Activated gamma-delta T cell treated with Interleukin-2 at 50 U/mL for 16 hours (primary cell): ENCODE measurements at regions not wholly inside any gene's neighbourhood (a gene's known extent, or its start where the extent isn't known, plus 50 kb on each side); places are given as distances from the start of the nearest gene placed in this dataset.

ENCODE experiments used
- DNase-seq: peaks from one replicate; pipeline ENCODE4 v3.0.0-alpha.2; 2020

DNA sequence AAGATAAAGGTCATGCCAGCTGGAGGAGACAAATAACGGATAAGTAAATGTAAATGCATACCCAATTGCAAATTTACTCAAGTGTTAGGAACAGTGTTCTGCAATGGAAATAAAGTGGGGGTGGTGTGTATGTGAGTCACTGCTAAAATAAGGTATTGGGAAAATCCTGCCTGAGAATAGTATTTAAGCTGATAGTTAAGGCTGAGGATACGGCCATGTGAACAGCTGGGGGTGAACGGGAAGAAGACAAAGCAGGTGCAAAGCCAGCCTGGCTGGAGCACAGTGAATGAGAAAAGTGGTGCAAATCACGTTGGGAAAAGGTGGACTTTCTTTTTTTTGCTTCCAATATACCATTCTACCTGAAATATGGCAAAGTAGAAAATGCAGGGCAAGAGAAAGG, 242.4 kb upstream of the SLC10A2 start:
- DNase-seq, result no peak

DNA sequence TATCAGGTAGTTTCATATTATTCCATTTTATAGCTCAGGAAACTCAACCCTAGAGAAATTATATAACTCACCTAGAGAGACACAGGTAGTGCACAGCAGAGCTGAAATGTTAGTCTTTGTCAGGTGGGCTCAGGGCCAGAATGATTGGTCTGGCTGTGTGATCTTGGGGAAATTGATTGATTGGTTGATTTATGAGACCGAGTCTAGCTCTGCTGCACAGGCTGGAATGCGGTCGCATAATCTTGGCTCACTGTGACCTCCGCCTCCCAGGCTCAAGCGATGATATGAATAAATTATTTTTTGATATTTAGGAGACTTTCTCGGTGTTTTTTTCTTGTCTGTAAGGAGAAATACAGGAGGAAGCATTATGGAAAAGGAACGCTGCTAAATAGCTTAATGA, 239.9 kb upstream of the SLC10A2 start:
- DNase-seq, result no peak

DNA sequence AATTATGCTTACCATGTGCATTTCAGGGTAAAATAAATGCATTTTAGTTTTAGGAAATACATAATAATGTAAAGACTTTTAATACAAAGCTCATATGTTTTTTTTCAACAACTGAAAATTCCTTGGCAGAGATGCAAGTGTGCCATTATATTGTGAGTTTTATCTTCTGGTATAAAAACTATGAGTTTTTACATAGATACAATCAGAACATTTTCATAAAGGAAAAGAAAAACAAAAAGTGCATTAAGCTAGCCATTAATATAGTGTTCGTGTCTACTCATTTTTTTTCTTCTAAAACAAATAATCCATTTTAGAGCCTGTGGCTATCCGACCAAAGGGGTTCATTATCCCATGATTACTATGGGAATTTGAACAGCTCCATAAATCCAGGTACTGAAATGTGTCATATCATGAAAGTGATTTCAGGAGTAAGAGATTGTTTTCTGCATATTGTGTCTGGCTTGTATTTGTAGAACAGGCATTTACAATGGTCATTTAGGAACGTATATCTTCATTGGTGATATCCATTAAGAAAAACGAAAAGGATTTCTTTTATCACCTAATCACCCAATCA, 236.9 kb upstream of the SLC10A2 start:
- no peak for DNase-seq

DNA sequence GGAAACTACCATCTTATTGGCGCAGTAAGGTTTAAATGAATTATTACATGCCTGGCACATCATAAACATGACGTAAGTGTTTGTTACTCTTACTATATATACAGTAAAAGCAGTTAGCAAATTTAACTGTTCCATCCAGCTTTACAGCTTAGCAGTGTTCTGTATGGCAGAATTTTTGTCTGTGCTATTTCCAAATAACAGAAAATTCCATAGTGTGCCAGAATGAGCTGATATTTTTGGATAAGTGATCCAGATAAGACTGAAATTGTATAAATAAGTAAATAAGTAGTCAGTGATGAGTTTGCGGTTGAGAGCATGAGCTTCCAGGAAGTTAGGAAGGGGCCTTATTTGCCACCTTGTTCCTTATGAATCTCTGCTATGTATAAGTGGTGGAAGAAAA, 236.5 kb upstream of the SLC10A2 start:
- no peak for DNase-seq

DNA sequence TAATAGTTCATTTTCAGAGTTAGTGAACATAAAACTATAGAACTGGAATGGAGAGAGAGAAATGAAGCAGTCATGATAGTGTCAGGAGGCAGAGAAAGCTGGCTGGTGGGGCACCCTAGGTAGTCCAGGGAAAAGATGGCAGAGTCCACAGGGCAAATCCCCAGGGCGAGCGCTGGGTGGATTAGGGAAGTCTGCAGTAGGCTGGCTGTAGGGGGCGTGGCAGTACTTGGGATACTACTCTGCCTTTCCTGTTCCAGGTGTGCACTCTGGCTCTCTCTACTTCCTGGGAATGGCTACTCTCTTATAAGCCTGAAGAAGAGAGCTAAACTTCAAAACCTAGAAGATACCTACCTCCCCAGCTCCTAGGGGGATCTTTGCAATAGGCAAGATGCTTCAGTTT, 232.9 kb upstream of the SLC10A2 start:
- no peak for DNase-seq

DNA sequence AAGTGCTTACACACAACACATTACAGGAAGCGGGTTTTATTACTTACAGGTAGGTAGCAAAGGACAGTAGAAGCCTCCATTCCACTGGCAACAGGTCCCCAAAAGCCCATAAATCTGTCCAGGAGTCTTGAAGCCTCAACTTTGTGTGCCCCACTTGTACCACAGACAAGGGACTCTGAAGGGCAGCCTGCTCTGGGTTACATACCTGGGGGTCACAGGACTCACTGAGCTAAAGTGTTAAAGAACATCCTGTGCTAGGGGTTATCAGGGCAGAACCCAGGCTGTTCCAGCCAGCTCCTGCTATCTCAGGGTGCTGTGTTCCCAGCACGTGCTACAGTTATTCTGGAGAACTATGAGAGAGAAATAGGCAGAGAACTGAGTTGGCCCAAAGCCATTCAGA, 230.9 kb upstream of the SLC10A2 start:
- DNase-seq, result no peak

DNA sequence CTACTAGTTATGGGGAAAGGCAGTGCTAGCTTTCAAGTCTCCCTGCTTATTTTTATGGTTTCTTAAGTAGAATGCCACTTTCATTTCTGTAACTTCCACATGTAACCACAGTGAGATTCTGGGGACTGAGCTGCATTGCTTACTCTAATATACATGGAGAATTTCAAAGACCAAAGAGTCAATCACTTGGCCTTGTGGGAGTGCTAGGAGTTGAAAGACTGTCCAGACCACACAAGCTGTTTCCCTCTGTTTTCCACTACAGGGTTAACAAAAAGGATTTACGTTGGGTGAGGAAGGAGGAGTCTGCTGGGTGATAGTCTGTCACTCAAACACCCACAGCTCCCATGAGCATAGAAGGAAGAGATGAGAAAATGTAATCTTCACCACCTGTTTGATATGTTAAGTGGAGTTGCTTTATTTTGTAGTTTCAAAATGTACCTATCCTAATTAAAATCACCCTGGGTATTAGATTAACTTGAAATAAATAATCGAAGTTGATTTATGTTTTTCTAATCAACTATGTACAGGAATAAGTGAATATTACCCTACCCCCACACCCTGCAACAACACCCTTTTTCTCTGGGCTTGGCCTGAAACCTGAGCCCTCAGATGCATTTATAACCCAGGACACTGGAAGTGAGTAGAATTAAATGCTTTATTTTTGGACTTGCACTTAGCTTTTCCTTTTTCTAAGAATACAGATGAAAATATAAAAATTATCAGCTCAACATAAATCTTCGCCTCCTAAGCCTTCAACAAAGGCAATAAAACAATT, 225.8 kb upstream of the SLC10A2 start:
- DNase-seq, result no peak

DNA sequence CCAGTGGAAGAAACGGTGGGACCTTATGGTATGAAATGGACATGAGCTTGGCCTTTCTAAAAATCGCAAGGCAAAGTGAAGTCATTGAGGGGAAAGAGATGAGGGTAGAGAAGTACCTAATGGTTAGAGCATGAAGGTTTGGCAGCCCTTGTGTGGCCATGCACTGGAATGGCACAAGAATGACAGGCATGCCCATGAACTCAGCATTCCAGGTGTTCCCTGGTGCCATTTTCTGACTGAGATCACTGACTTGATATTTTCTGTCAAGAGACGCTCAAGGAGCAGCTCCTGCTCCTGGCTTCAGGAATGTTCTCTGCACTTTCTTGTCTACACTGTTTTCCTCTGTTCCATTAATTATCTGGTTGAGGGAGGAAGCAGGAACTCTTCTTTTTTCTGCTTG, 225.0 kb upstream of the SLC10A2 start:
- DNase-seq, result no peak

DNA sequence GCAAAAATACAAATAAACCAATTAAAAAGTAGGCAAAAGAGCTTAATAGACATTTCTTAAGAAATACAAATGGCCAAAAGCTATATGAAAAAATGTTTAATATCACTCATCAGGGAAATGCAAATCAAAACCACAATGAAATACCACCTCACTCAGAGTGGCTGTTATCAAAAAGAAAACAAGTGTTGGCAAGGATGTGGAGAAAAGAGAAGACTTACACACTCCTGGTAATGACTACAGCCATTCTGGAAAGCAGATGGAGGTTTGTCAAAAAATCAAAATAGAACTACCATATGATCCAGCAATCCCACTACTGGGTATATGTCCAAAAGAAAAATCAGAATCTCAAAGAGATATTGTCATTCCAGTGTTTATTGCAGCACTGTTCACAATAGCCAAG, 223.5 kb upstream of the SLC10A2 start:
- no peak for DNase-seq

DNA sequence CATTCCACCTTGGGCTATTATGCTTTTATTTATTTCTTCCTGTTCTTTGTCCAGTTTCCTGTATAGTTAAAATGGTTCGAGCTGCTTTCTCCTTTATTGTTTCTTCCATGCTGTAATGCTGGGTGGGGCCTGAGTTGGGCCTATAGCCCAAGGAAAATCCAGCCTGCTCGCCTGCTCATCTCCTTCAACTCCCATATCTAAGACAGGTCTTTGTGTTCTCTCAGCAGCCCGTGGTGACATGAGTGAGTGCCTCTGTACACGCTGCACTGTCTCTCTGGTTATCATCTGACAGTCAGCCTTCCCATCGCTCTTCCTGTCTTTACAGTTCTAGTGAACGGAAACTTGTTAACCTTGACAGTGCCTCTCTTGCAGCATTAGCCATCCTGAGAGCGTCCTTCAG, 221.9 kb upstream of the SLC10A2 start:
- no peak for DNase-seq

DNA sequence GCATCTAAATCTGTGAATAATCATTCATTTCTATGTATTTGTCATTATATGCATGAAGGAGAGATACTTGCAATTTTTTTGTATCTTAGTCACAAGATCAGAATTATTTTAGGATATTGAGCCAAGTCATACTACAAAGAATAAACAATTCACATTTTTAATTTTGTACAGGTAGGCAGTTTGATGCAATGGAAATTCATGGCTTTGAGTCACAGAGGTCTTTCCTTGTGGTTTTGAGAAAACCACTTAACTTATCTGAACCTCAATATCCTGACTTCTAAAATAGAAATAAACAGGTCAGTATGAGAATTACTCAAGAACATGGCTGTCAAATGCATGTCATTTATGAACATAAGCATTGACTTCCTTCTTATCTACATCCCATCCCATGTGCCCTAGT, 221.4 kb upstream of the SLC10A2 start:
- DNase-seq, result no peak

DNA sequence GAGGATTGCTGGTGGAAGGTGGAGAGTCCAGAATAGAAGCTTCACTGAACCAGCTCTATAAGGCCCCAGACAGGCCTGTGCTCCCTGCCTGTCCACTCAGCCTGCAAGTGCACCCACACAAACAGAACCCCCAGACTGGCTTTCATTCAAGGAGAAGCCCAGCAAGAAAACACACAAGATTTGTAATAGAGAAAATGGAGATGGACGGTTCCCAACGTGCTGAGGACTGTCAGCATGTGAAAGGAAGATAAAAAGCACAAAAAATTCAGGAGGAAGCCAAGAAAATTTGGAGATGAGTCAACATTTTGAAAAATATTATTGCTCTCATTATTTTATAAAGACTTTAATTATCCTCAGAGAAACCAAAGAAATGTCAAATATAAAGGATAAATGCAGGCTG, 218.2 kb upstream of the SLC10A2 start:
- DNase-seq, result no peak

DNA sequence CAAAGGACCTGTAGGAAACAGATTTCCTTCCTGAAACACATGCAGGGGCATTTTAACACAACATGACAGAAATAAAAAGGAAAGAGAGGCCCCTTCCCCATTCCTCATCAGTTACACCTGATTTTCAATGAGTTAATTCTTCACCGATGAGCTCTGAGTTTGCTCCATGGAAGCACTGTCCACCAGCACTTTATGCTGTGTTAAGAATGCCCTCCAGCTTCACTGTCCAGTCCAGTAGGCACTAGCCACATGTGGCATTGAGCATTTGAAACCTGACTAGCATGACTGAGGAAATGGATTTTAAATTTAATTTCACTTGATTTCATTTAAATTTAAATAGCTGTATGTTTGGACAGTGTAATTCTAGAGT, 217.2 kb upstream of the SLC10A2 start:
- no peak for DNase-seq

DNA sequence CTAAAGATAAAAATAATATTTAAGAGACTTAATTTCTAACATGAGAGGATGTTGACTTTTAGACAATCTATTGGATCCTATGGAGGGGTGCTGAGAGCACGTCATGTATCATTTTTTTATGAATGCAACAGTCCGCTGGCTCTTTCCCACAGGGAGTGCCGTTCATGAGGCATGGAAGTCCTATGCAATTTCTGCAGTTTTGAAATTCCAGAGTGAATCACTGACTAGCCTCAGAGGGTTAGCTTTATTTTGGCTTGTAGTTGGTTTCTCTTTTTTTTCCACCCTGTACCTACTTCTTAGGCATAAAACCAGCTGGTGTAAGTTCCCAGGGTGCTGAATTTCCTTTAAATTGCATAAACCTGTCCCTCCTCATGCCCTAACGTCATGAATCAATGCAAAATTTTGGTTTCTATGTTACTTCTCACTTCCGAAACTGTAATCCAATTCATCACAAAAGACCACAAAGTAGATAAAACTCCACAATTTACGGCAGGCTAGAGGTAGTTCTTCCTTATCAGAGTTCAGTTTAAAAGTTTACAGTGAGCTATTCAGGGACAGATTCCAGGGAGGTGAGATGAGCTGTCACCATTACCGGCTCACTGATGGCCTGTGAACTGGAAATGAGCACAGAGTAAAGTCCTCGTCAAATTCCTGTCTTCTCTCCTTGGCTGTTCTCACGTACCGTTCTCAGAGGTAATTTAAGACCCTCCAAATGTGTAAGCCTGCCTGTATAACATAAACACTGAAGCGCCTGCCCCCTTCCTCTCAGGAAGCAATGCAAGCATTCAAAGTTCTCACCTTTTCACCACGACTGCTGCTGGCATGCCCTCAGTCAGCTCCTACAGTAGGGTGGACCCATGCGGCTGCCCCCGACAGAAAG, 216.6 kb upstream of the SLC10A2 start:
- DNase-seq, result no peak

DNA sequence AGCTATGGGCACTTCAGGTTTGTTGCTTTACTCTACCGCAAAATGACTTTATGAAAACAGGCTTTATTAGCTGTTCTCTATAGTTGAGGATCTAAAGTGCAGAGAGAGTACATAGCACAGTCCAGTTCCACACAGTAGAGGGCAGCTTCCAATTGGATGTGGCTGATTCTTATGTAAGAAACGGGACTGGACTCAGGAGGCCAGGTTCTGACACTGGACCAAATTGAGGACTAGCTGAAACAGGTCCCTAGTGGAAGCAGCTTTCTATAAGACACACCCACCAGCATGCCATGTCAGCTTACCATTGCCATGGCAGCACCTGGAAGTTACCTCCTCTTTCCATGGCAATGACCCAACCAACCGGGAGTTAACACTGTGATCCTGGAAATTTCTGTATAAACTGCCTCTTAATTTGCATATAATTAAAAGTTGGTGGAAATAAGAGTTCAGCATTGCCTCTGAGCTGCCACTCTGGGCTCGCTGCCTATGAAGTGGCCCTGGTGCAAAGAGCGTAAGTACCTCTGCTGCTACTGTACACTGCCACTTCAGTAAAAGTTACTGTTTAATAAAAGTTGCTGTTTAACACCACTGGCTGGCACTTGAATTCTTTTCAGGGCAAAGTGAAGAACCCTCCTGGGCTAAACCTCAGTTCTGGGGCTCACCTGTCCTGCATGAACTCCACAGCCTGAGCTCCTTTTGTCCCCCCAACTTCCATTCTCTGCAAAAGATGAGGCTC, 211.9 kb upstream of the SLC10A2 start:
- DNase-seq, result no peak

DNA sequence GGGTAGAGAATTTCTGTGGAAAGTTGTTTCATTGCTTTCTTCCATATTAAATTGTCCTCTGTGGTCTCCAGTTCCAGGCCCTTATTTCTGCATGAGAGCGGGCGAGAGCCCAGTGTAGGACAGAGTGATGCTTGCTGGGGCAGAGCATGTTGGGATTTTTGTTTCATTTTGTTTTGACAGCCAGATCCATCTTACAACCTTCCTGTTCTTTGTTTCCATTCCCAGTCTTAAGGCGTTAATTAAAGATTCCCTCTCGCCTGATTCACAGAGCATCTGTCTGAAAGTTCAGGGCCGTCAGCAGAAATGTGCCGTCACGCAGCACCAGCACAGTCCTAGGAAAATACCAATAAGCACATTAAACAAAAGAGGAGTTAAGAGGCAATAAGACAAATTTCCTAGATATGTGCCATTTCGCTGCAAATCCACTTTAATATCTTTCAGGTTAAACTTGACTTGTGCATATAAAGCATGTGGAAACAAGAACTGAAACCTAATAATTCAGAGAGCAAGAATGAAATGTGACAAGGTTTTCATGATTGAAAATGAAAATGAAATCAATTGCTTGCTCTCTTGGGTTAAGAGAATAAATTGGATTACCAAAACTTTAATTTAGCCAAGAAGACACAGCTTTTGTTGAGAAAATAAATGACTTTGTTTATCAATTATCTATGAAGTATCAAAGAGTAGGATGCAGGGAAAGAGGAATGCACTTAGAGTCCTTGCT, 210.7 kb upstream of the SLC10A2 start:
- DNase-seq, result no peak

DNA sequence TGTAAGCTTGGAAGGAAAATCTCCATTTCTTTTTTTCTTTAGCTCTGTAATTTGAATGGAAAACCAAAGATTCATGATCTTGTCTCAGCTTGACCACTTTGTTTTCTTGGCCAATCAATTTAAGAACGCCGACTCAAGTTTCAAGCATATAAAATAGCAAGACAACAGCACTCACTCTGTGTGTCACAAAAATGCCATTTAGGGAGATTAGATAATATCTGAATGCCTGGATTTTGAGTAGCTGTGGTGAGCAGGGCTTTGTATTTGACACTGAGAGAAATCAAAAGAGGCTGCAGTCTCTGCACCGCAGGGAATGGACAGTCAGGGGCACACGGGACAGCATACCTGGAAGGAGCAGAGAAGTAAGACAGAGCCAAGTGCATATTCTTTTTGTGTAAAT, 209.5 kb upstream of the SLC10A2 start:
- DNase-seq, result no peak

DNA sequence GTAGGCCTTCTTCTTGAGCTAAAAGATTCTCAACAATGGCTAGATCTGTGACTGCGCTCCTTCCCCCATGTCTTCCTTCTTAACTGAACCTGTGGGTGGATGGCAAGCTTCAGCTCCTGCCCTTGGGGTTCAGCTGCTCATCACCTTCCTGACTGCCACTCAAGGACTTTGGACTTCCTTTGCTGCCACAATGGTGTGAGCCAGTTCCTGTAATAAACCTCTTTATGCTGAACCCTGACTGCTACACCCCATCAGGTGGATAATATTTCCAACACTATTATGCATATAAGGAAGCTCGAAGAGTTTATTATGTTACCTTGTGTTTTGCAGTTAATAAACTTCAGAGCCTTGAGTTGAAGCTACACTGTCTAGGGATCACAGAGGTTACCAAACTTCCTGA, 208.9 kb upstream of the SLC10A2 start:
- no peak for DNase-seq

DNA sequence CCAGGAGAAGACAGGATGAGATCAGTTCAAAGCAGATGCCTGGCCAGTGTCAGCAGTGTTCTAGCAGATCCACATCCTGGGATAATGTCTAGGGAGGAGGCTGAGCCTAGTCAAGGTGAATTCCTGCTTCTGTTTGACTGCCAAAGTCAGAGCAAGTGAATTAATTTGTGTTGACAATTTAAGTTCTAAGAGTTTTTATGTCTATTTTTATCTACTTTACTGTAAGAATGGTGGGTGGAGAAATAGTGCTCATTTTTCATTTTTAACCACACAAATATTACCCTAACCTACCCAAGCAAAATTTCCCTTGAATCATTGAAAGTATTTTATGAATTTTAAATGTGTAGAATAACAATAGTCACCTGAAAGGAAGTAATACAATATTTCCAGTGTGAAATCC, 207.6 kb upstream of the SLC10A2 start:
- DNase-seq, result no peak

DNA sequence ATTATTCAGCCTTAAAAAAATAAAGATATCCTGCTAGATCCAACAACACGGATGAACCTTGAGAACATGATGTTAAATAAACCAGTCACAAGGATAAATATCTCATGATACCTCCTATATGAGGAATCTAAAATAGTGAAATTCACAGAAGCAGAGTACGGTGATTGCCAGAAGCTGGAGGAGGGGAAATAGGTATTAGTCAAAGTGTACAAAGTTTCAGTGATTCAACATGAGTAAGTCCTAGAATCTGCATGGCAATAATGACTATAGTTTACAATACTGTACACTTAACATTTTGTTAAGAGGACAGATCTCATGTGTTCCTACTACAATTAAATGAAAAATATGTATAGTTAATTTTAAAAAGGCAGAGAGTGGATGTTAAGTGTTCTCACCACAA, 206.6 kb upstream of the SLC10A2 start:
- no peak for DNase-seq

DNA sequence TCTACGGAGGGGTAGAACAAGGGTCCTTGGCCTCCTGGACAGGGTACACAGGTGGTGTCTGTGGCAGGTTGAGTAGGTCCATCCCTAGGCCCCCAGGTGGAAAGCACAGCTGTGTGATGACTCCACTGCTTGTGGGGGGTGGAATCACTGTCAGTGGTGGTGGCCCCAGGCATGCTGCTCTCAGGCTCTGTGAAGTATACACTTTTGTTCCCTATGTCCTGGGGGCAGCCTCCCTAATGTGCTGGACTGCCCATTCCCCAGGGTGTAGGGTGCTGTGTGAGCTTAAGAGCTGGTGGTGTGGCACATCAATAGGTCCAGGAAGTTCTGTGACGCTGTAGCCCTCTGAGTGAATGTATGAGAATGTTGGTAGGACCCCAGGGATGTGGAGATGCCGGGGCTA, 197.2 kb upstream of the SLC10A2 start:
- DNase-seq, result no peak

DNA sequence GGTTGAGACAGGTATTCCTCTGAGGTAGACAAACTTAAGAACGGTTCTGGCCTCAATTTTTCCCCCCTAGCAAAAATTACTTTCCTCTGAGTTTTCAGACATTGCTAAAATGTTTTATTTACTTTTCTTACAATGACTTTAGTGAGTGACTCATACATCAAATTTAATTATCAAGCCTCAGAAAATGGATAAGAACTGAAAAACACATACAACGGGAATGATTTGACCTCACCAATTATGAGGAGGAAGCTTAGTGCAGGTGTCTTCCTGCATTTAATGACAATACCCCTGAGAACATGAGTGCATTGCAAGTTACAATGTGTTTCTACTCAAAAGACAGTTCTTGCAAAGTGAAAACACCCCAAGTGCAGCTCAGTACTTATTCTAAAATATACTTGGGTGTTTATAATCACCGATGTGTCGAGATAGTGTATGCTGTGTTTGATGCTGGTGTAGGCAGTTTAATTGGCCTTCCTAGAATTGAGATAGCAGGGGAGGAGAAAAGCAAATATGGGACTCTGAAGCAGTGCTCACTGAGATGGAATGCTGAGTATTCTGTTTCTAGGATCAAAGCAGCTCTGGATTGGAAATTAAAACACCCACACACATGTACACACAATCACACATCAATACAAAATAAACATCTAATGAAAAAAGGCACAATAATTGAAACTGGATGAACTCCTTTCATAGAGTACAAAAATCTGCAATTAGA, 189.5 kb upstream of the SLC10A2 start:
- DNase-seq, result no peak
